H9 (cell line): ENCODE measurements at regions not wholly inside any gene's neighbourhood (a gene's known extent, or its start where the extent isn't known, plus 50 kb on each side); places are given as distances from the start of the nearest gene placed in this dataset.

ENCODE experiments used
- DNase-seq: peaks from one replicate; pipeline ENCODE4 v3.0.0-alpha.2; 2017
- H2AFZ ChIP-seq: one replicate; pipeline ENCODE4 v1.6.1; 2013; ENCODE audit warnings: mild to moderate bottlenecking, low read length, control low read depth, moderate library complexity
- H2AK5ac ChIP-seq: 2 replicates; pipeline ENCODE4 v1.6.1; 2013; ENCODE audit warnings: low read length, control low read depth, mixed read lengths; ENCODE audit not compliant: insufficient read length
- H2BK120ac ChIP-seq: one replicate; pipeline ENCODE4 v1.6.1; 2013; ENCODE audit warnings: low read depth, mild to moderate bottlenecking, low read length, control low read depth, inconsistent platforms; ENCODE audit not compliant: poor library complexity, severe bottlenecking
- H2BK12ac ChIP-seq: 2 replicates; pipeline ENCODE4 v1.6.1; 2013; ENCODE audit warnings: low read length, control low read depth, mixed read lengths, low read depth; ENCODE audit not compliant: insufficient read length
- H2BK15ac ChIP-seq: 2 replicates; pipeline ENCODE4 v1.6.1; 2013; ENCODE audit warnings: low read depth, low read length, control low read depth
- H2BK20ac ChIP-seq: one replicate; pipeline ENCODE4 v1.6.1; 2013; ENCODE audit warnings: low read depth, mild to moderate bottlenecking, low read length, control low read depth, inconsistent platforms; ENCODE audit not compliant: poor library complexity, severe bottlenecking
- H2BK5ac ChIP-seq: 2 replicates; pipeline ENCODE4 v1.6.1; 2013; ENCODE audit warnings: low read length, control low read depth, mixed read lengths; ENCODE audit not compliant: insufficient read length
- H3K14ac ChIP-seq: 2 replicates; pipeline ENCODE4 v1.6.1; 2013; ENCODE audit warnings: low read length, control low read depth; ENCODE audit not compliant: insufficient read depth
- H3K18ac ChIP-seq: 2 replicates; pipeline ENCODE4 v1.6.1; 2013; ENCODE audit warnings: low read depth, mild to moderate bottlenecking, mixed read lengths, low read length, control low read depth; ENCODE audit not compliant: insufficient read length
- H3K23ac ChIP-seq: 2 replicates; pipeline ENCODE4 v1.6.1; 2013; ENCODE audit warnings: low read length, control low read depth, mixed read lengths, low read depth; ENCODE audit not compliant: insufficient read length
- H3K23me2 ChIP-seq: 2 replicates; pipeline ENCODE4 v1.6.1; 2013; ENCODE audit warnings: low read depth, mild to moderate bottlenecking, mixed read lengths, low read length, control low read depth; ENCODE audit not compliant: insufficient read length, poor library complexity, severe bottlenecking
- H3K27ac ChIP-seq: 2 replicates; pipeline ENCODE4 v1.5.1; 2013; ENCODE audit warnings: low read length, control low read depth, mixed read lengths, low read depth; ENCODE audit not compliant: insufficient read length
- H3K27me3 ChIP-seq: 2 replicates; pipeline ENCODE4 v1.6.1; 2013; ENCODE audit warnings: low read length, control low read depth, inconsistent platforms; ENCODE audit not compliant: insufficient read depth
- H3K4ac ChIP-seq: 2 replicates; pipeline ENCODE4 v1.6.1; 2013; ENCODE audit warnings: low read depth, mild to moderate bottlenecking, control low read depth, inconsistent platforms, low read length, moderate library complexity
- H3K4me1 ChIP-seq: 2 replicates; pipeline ENCODE4 v1.6.1; 2013; ENCODE audit warnings: low read length, control low read depth, inconsistent platforms; ENCODE audit not compliant: insufficient read depth
- H3K4me2 ChIP-seq: 2 replicates; pipeline ENCODE4 v1.6.1; 2013; ENCODE audit warnings: low read length, control low read depth, mixed read lengths; ENCODE audit not compliant: insufficient read length, insufficient read depth
- H3K56ac ChIP-seq: 2 replicates; pipeline ENCODE4 v1.6.1; 2013; ENCODE audit warnings: low read depth, mild to moderate bottlenecking, mixed read lengths, low read length, control low read depth; ENCODE audit not compliant: insufficient read length
- H3K79me1 ChIP-seq: 2 replicates; pipeline ENCODE4 v1.6.1; 2013; ENCODE audit warnings: low read depth, mild to moderate bottlenecking, moderate library complexity, low read length, control low read depth, inconsistent platforms; ENCODE audit not compliant: insufficient read depth, poor library complexity, severe bottlenecking
- H3K79me2 ChIP-seq: 2 replicates; pipeline ENCODE4 v1.6.1; 2013; ENCODE audit warnings: low read length, control low read depth, inconsistent platforms; ENCODE audit not compliant: insufficient read depth
- H3K9ac ChIP-seq: 2 replicates; pipeline ENCODE4 v1.6.1; 2013; ENCODE audit warnings: low read length, control low read depth, mixed read lengths; ENCODE audit not compliant: insufficient read length; ENCODE audit errors: extremely low read depth
- H3K9me3 ChIP-seq: one replicate; pipeline ENCODE4 v1.6.1; 2013; ENCODE audit warnings: low read depth, low read length, inconsistent platforms; ENCODE audit not compliant: control insufficient read depth
- H3T11ph ChIP-seq: one replicate; pipeline ENCODE4 v1.6.1; 2013; ENCODE audit warnings: mild to moderate bottlenecking, low read length, control low read depth, inconsistent platforms
- H4K20me1 ChIP-seq: one replicate; pipeline ENCODE4 v1.6.1; 2013; ENCODE audit not compliant: control insufficient read depth, insufficient read length, insufficient read depth
- H4K5ac ChIP-seq: 2 replicates; pipeline ENCODE4 v1.6.1; 2013; ENCODE audit warnings: low read depth, mild to moderate bottlenecking, mixed read lengths, low read length, control low read depth; ENCODE audit not compliant: insufficient read length
- H4K8ac ChIP-seq: replicated peaks from 2 replicates; pipeline ENCODE4 v1.6.1; 2013; ENCODE audit warnings: low read length, control low read depth, mixed read lengths, low read depth; ENCODE audit not compliant: insufficient read length
- H4K91ac ChIP-seq: 2 replicates; pipeline ENCODE4 v1.6.1; 2013; ENCODE audit warnings: low read depth, mild to moderate bottlenecking, moderate library complexity, mixed read lengths, low read length, control low read depth; ENCODE audit not compliant: insufficient read length
- H3K27ac Mint-ChIP-seq, 3 experiments: 2 replicates in 2 of 3; 3 replicates in 1 of 3; pipeline ENCODE4 v1.8.0; 2020 to 2021; ENCODE audit warnings: mixed read lengths in 3 of 3, mild to moderate bottlenecking in 1 of 3, moderate library complexity in 1 of 3
- H3K27me3 Mint-ChIP-seq: 2 replicates; pipeline ENCODE4 v1.8.0; 2021; ENCODE audit warnings: low read depth, mild to moderate bottlenecking, moderate library complexity, mixed read lengths
- H3K36me3 Mint-ChIP-seq, 3 experiments: 2 replicates in 2 of 3; 3 replicates in 1 of 3; pipeline ENCODE4 v1.8.0; 2020 to 2021; ENCODE audit warnings: low read depth in 3 of 3, mixed read lengths in 3 of 3; ENCODE audit not compliant: insufficient read depth in 1 of 3
- H3K4me1 Mint-ChIP-seq, 2 experiments: 2 replicates each; pipeline ENCODE4 v1.8.0; 2020; ENCODE audit warnings: mixed read lengths in 2 of 2
- H3K4me3 Mint-ChIP-seq, 2 experiments: 2 replicates in 1 of 2; 3 replicates in 1 of 2; pipeline ENCODE4 v1.8.0; 2020 to 2021; ENCODE audit warnings: mild to moderate bottlenecking in 2 of 2, mixed read lengths in 2 of 2, moderate library complexity in 1 of 2
- H3K9me3 Mint-ChIP-seq, 2 experiments: 2 replicates in 1 of 2; 3 replicates in 1 of 2; pipeline ENCODE4 v1.8.0; 2020; ENCODE audit warnings: mild to moderate bottlenecking in 2 of 2, mixed read lengths in 2 of 2, moderate library complexity in 1 of 2
- CTCF ChIP-seq: fragments of 200-600 bp; sonication (generic); conservative IDR thresholded peaks from 3 replicates; pipeline ENCODE4 v1.8.0; 2021; ENCODE audit warnings: antibody characterized with exemption, mild to moderate bottlenecking
- WGBS: extraction: QIAGEN DNeasy Blood & Tissue Kit; methylation state at CpG from one replicate; pipeline ENCODE4 v1.1.7; 2013; ENCODE audit warnings: missing lambda C conversion rate, low lambda C conversion rate, mixed read lengths; ENCODE audit not compliant: insufficient read length; ENCODE audit errors: extremely low coverage; 5-methylcytosine and 5-hydroxymethylcytosine counted together

GRCh38 chr7:112638675-112639400 is 151.4 kb downstream of the TMEM168 start:
- H3K4me1 ChIP-seq: no peaks in the 10 kb centered on the region

More at GRCh38 chr7:112638675-112639400, 151.4 kb downstream of the TMEM168 start:
- Histone ChIP-seq H4K5ac (no peak overlapping the region), H2AFZ (no peak overlapping the region), H3K23me2 (no peaks in the 10 kb centered on the region), H3K79me1 (no peaks in the 10 kb centered on the region), H3K14ac (no peak overlapping the region), H2BK20ac (no peak overlapping the region), H3K23ac (no peak overlapping the region), H3K18ac (no peak overlapping the region), H4K8ac (no peak overlapping the region), H3K27ac (no peak overlapping the region), H3K4me2 (no peak overlapping the region), H2AK5ac (no peak overlapping the region), H4K20me1 (no peaks in the 10 kb centered on the region), H3K9me3 (no peaks in the 10 kb centered on the region), H2BK12ac (no peak overlapping the region), H3T11ph (no peak overlapping the region), H3K27me3 (no peaks in the 10 kb centered on the region), H3K9ac (no peak overlapping the region), H3K79me2 (no peaks in the 10 kb centered on the region), H2BK120ac (no peak overlapping the region), H2BK15ac (no peak overlapping the region), H3K56ac (no peak overlapping the region), H2BK5ac (no peak overlapping the region), H3K4ac (no peak overlapping the region), H4K91ac (no peak overlapping the region)
- H3K27me3 Mint-ChIP-seq: no peaks in the 10 kb centered on the region; the same call in 1 of the 2 replicates
- no peaks in the 10 kb centered on the region for H3K4me1 Mint-ChIP-seq
- H3K36me3 Mint-ChIP-seq: peaks cover 5 to 13% (median 7%) of the 10 kb centered on the region in 3 experiments; a peak in 6 of 7 replicates
- no CpG with 5 or more reads among the region's 2 CpGs for WGBS
- no peak for TF ChIP-seq CTCF
- H3K27ac Mint-ChIP-seq: no peak overlapping the region
- no peak for DNase-seq
- H3K9me3 Mint-ChIP-seq: peaks cover 13 to 23% of the 10 kb centered on the region in 2 experiments
- no peak overlapping the region for H3K4me3 Mint-ChIP-seq
